Activated CD4-positive, alpha-beta memory T cell treated with anti-CD3 and anti-CD28 coated beads, Interleukin-2, amount 10 ng/mL, durations not matched to agents 7 days and 5 days (primary cell): ENCODE measurements at regions not wholly inside any gene's neighbourhood (a gene's known extent, or its start where the extent isn't known, plus 50 kb on each side); places are given as distances from the start of the nearest gene placed in this dataset.
A peak's percentile ranks its signal among the peaks of the same experiment; 100 is the strongest.
"Not testable (repeated sequence)": the region's sequence is repeated elsewhere in the genome, so short reads cannot be mapped to it uniquely, and the experiment has no call there.

Source experiments
- CTCF ChIA-PET: fragments of 350-600 bp; sonication (Branson Sonifier 250); formaldehyde crosslinking; loops from one replicate; lab custom pipeline; 2021; ENCODE audit warnings: antibody characterized with exemption, inconsistent platforms; lab: Charles Lee
- POLR2A ChIA-PET: fragments of 350-600 bp; sonication (Branson Sonifier 250); formaldehyde crosslinking; loops from one replicate; lab custom pipeline; 2021; ENCODE audit warnings: antibody characterized with exemption; lab: Charles Lee
- DNase-seq: peaks from one replicate; pipeline ENCODE4 v3.0.0-alpha.2; 2020
- H3K27ac Mint-ChIP-seq: one replicate; pipeline ENCODE4 v1.8.0; 2021; ENCODE audit warnings: mild to moderate bottlenecking, mixed read lengths
- H3K27me3 Mint-ChIP-seq: one replicate; pipeline ENCODE4 v1.8.0; 2021; ENCODE audit warnings: mixed read lengths
- H3K36me3 Mint-ChIP-seq: one replicate; pipeline ENCODE4 v1.8.0; 2021; ENCODE audit warnings: low read depth, mixed read lengths
- H3K4me1 Mint-ChIP-seq: one replicate; pipeline ENCODE4 v1.8.0; 2021; ENCODE audit warnings: mixed read lengths
- H3K4me3 Mint-ChIP-seq: one replicate; pipeline ENCODE4 v1.8.0; 2021; ENCODE audit warnings: mild to moderate bottlenecking, mixed read lengths
- H3K9me3 Mint-ChIP-seq: one replicate; pipeline ENCODE4 v1.8.0; 2021; ENCODE audit warnings: mixed read lengths

DNA sequence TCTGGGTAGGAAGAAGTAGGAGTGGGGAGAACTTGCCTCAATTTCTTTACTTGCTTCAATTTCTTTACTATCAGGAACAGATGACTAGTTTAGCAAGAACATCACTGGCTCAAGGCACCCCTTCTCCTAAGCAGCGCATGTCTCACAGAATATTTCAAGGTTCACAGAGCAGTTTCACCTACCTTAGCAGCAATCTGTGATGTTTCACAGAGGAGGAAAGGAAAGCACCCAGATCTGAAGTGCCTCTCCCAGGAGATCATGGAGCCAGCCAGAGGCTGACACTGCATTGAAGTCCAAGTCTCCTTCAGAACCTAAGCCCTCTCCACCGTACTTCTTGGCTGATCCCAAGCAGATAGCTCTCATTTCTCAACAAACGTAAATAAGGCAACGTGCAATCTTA lies 118.7 kb upstream of the PCED1B start:
- H3K4me1 Mint-ChIP-seq = no peaks in the 10 kb centered on the region
- no peak for DNase-seq
- H3K9me3 Mint-ChIP-seq = no peaks in the 10 kb centered on the region
- ChIA-PET CTCF (no interaction called here), POLR2A (no interaction called here)
- H3K27ac Mint-ChIP-seq = no peak overlapping the region
- peaks cover 7% of the 10 kb centered on the region for H3K27me3 Mint-ChIP-seq
- H3K36me3 Mint-ChIP-seq = no peaks in the 10 kb centered on the region
- H3K4me3 Mint-ChIP-seq = no peak overlapping the region

DNA sequence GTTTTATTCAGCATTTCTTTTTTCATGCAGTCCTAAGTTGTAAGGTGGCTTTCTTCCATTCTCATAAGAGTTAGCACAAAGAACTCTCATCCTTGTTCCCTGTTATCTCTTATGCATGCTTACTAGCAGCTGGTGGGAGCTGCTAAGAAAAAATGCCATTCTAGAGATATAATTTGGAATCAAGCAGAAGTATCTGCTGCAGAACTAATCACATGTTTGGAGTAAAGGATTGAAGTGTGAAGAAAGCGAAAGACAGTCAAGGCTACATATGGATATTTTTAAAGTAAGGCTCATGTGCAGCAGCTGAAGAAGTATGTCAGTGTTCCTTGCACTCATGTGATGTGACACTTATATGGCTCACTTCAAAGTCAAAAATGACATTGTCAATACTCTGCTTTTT lies 116.2 kb upstream of the PCED1B start:
- Mint-ChIP-seq H3K27ac (no peak overlapping the region), H3K9me3 (no peaks in the 10 kb centered on the region), H3K27me3 (peaks cover 10% of the 10 kb centered on the region), H3K36me3 (no peaks in the 10 kb centered on the region), H3K4me3 (no peak overlapping the region), H3K4me1 (no peaks in the 10 kb centered on the region)
- ChIA-PET CTCF (no interaction called here), POLR2A (no interaction called here)
- DNase-seq = no peak

DNA sequence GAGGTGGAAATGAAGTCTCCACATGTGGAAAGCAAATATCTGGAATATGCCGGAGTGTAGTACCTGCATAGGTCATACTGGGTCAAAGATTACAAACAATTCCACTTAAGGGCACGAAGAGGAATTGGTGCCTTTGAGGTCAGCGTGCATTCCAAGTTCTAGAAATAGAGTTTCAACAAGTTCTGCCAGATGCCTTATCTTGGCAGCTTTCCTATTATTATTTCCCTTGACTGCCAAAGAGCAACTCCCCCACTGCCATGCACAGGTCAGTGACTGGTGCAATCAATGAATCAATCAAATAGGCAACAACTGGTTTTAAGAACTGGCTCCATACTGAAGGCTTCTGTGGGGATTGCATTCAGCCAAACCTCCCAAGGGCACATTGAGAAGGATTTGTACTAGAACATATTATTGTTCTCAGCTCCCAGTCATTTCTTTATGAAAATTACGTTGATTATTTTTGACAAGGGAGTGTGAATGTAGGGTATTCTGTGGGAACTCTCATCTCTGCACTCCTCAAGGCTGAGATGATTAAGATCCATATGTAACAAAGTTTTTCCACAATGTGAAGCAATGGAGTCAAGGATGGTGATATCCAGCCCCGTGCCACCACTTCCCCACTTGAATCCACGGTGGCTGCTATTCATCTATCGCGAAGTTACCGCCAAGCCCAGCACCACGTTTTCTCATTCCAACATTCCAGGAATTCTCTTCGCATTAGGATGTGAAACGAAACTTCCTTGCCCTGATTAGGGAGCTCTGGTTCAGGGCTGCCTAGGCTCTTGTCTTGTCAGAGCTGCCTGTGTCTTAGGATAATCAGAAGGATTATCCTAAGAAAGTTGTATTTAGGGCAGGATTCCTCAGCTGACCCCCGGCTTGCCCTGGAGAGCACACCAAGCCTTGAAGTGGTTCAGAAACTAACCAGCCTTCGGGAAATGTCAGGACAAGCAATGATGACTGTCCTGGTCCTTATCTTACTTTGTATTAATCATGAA lies 115.1 kb upstream of the PCED1B start:
- ChIA-PET POLR2A (no interaction called here), CTCF (no interaction called here)
- H3K9me3 Mint-ChIP-seq = no peaks in the 10 kb centered on the region

DNA sequence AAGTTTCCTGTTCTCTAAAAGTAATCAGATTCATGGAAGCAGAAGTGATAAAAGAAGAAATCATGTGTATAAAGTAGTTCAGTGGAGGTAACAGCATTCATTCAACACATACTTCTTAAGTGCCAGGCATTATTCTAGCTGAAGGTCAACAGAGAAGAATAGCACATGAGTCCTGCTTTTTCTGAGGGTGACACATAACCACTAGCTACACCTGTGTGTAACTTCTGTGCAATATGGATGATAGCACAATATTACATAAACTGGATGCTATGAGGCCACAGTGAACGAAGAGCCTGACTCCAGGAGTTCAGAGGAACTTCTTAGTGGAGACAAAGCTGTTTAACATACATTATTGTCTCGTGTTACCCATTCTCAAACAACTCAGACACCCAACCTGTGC lies 114.3 kb upstream of the PCED1B start:
- H3K4me1 Mint-ChIP-seq = no peaks in the 10 kb centered on the region
- no peak for DNase-seq
- no peak overlapping the region for H3K4me3 Mint-ChIP-seq
- ChIA-PET POLR2A (no interaction called here), CTCF (interaction anchor here (0.6 kb wide), 1 partner anchor 181 kb away, joined by 3 read pairs; no protein-coding TSS in a partner anchor)
- peaks cover 10% of the 10 kb centered on the region for H3K27me3 Mint-ChIP-seq
- H3K36me3 Mint-ChIP-seq = no peaks in the 10 kb centered on the region
- H3K9me3 Mint-ChIP-seq = no peaks in the 10 kb centered on the region
- H3K27ac Mint-ChIP-seq = no peak overlapping the region

More for the DNA sequence above, 115.1 kb upstream of the PCED1B start:
- Mint-ChIP-seq H3K36me3 (no peaks in the 10 kb centered on the region), H3K4me3 (no peak overlapping the region), H3K27me3 (peaks cover 11% of the 10 kb centered on the region), H3K27ac (no peak overlapping the region), H3K4me1 (no peaks in the 10 kb centered on the region)
- DNase-seq = no peak

DNA sequence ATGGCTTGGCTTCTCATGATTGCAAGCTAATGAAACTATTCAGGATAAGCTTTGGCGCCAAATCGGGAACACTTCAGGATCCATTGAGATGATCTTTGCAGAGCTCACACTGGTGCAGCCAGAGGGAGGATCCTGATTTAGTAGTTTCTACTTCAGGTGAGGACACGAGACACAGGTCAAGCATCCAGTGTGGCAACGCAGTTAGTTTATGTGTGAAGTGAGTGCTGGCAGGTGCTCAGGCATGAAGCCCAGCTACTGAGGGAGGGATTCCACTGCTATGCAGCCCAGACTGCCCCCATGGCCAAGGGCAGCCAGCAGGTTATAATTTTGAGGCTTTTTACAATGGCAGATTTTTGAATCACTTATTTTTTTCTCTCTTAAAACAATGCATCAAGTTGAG lies 113.5 kb upstream of the PCED1B start:
- POLR2A ChIA-PET = no interaction called here
- CTCF ChIA-PET = interaction anchor here (0.7 kb wide), 1 partner anchor 10 kb away, joined by 3 read pairs; no protein-coding TSS in a partner anchor
- Mint-ChIP-seq H3K4me1 (no peaks in the 10 kb centered on the region), H3K27me3 (peaks cover 11% of the 10 kb centered on the region), H3K9me3 (no peaks in the 10 kb centered on the region), H3K27ac (no peak overlapping the region), H3K4me3 (no peak overlapping the region), H3K36me3 (no peaks in the 10 kb centered on the region)
- DNase-seq = no peak

DNA sequence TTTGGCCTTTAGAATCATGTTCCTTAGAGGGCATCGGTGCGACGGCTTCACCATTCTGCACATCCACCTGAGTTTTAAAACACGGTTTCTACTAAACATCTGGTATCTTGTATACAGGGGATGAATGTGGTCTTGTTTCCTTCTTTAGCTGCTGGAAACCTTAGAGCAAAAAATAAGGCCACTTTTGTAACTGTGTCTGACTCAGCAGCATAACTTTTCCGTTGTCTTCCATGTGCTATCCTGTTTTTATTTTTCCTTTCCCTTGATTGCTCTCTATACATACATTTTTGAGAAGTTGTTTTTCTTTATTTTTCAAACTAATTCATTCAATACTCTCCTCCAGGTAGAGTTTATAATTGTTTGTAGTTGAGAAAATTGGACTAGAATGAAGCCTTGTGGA lies 108.8 kb upstream of the PCED1B start:
- H3K4me1 Mint-ChIP-seq = no peaks in the 10 kb centered on the region
- no peak overlapping the region for H3K27ac Mint-ChIP-seq
- H3K9me3 Mint-ChIP-seq = no peaks in the 10 kb centered on the region
- H3K27me3 Mint-ChIP-seq = peaks cover 20% of the 10 kb centered on the region
- H3K4me3 Mint-ChIP-seq = no peak overlapping the region
- CTCF ChIA-PET = no interaction called here
- no peak for DNase-seq
- POLR2A ChIA-PET = no interaction called here
- no peaks in the 10 kb centered on the region for H3K36me3 Mint-ChIP-seq

DNA sequence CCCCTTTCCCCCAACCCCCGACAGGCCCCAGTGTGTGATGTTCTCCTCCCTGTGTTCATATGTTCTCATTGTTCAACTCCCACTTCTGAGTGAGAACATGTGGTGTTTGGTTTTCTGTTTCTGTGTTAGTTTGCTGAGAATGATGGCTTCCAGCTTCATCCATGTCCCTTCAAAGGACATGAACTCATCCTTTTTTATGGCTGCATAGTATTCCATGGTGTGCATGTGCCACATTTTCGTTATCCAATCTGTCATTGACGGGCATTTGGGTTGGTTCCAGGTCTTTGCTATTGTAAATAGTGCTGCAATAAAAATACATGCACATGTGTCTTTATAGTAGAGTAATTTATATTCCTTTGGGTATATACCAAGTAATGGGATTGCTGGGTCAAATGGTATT lies 105.5 kb upstream of the PCED1B start:
- H3K4me3 Mint-ChIP-seq, POLR2A ChIA-PET, H3K4me1 Mint-ChIP-seq, H3K9me3 Mint-ChIP-seq, H3K36me3 Mint-ChIP-seq, H3K27ac Mint-ChIP-seq, DNase-seq, CTCF ChIA-PET: not testable (repeated sequence)
- H3K27me3 Mint-ChIP-seq = peaks cover 26% of the 10 kb centered on the region

DNA sequence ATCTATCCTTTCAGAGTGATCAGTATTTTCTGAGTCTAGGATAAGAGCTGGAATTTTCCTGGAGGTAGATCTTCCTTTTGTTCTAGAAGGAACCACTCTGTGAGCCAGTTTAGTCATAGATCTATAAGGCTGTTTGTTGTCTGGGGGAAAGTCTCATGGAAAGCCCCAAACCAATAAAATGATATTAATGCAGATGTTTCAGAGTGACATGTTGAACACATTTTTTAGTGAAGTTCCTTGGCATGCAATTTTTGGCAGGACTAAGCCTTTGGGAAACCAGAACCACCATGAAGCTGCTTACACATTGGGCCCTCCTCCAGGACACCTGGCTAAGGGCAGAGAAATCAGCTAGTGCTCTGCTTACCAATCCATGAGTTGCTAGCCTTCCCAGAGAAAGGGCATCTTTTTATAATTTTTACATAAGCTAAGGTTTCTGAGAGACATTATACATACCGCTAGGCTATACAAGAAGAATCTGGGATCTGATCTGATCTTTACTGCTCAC lies 101.5 kb upstream of the PCED1B start:
- ChIA-PET POLR2A (no interaction called here), CTCF (no interaction called here)
- H3K4me1 Mint-ChIP-seq = peaks cover 2% of the 10 kb centered on the region
- no peak overlapping the region for H3K4me3 Mint-ChIP-seq
- no peaks in the 10 kb centered on the region for H3K9me3 Mint-ChIP-seq
- peaks cover 24% of the 10 kb centered on the region for H3K27me3 Mint-ChIP-seq
- no peaks in the 10 kb centered on the region for H3K36me3 Mint-ChIP-seq
- no peak overlapping the region for H3K27ac Mint-ChIP-seq
- no peak for DNase-seq

DNA sequence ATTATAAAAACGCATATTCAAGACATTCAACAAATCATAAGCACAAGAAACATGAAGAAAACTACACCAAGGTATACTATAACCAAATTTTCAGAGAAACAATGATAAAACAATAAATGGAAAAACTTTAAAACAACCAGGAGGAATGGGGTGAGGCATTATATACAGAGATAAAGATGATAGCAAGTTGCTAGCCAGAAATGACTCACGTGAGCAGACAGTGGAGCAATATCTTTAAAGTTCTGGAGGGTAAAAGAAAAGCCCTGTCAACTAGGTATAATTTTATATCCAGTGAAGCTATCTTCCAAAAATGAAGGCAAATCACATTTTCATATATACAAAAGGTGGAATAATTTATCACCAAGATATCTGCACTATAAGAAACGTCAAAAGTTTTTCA lies 97.8 kb upstream of the PCED1B start:
- Mint-ChIP-seq H3K4me3 (no peak overlapping the region), H3K4me1 (peaks cover 12% of the 10 kb centered on the region), H3K27ac (no peak overlapping the region), H3K9me3 (no peaks in the 10 kb centered on the region), H3K36me3 (no peaks in the 10 kb centered on the region), H3K27me3 (peaks cover 27% of the 10 kb centered on the region)
- CTCF ChIA-PET = interaction anchor here (0.6 kb wide), 1 partner anchor 484 kb away, joined by 3 read pairs; no protein-coding TSS in a partner anchor
- POLR2A ChIA-PET = no interaction called here
- no peak for DNase-seq

DNA sequence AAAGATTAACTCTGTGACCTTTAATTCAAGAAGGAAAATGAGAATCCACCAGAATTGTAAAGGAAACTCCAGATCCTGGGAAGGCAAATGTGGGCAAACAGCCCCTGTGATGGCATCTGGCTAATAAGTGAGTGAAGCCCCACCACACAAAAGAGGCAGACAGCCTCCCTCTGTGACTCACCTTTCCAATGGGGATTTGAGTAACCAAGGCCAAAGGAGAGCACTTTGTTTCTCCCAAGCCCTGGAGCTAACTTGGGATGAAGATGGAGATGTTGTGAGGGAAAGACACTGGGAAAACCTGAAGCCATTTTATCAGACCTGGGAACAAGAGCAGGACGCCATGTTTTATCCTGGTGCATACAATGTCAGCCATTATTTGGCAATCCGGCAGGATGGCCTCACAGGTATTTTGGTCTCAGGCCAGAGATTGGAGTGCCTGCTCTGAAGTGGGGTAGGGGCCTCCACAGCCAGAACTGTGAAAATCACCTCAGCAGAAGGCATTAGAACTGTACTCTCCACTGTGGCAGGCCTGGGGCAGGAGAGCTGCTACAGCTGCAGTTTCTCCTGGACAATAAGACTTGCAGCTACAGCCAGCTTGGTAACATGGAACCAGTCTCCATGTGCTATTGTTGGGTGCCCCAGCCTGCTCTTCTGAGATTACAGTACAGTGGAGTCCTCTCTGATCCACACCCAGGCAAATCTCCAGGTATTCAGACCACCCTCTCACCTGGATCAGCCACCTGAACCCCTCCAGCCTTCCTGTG lies 96.6 kb upstream of the PCED1B start:
- Mint-ChIP-seq H3K4me1 (peaks cover 12% of the 10 kb centered on the region), H3K27me3 (peaks cover 33% of the 10 kb centered on the region), H3K36me3 (no peaks in the 10 kb centered on the region), H3K27ac (no peak overlapping the region), H3K4me3 (no peak overlapping the region), H3K9me3 (peaks cover 1% of the 10 kb centered on the region)
- ChIA-PET POLR2A (no interaction called here), CTCF (interaction anchor here (1.0 to 2.2 kb wide), 3 partner anchors 712 to 857 kb away, joined by 3 to 9 read pairs (median 5); no protein-coding TSS in a partner anchor)
- no peak for DNase-seq

DNA sequence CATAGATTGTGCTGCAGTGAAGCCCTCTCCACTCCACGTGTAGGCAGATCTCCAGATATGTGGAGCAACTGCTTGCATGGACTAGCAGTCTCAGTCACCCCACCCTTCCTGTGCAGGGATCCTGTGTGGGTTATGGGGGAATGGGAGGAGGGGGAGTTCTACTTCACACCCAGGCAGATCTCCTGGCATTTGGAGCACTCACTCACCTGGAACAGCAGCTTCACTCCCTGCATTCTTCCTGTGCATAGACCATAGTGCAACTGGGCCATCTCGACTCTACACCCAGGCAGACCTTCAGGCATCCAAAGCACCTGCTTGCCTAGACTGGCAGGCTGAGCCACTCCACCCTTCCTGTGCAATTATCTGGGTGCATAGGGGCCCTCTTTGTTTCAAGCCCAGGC lies 96.0 kb upstream of the PCED1B start:
- Mint-ChIP-seq H3K36me3 (no peaks in the 10 kb centered on the region), H3K27me3 (peaks cover 38% of the 10 kb centered on the region), H3K27ac (no peak overlapping the region), H3K9me3 (peaks cover 5% of the 10 kb centered on the region), H3K4me3 (no peak overlapping the region), H3K4me1 (peaks cover 12% of the 10 kb centered on the region)
- no peak for DNase-seq
- ChIA-PET POLR2A (no interaction called here), CTCF (interaction anchor here (0.6 to 2.2 kb wide), 6 partner anchors 36 to 858 kb away, joined by 3 to 9 read pairs (median 5); no protein-coding TSS in a partner anchor)

DNA sequence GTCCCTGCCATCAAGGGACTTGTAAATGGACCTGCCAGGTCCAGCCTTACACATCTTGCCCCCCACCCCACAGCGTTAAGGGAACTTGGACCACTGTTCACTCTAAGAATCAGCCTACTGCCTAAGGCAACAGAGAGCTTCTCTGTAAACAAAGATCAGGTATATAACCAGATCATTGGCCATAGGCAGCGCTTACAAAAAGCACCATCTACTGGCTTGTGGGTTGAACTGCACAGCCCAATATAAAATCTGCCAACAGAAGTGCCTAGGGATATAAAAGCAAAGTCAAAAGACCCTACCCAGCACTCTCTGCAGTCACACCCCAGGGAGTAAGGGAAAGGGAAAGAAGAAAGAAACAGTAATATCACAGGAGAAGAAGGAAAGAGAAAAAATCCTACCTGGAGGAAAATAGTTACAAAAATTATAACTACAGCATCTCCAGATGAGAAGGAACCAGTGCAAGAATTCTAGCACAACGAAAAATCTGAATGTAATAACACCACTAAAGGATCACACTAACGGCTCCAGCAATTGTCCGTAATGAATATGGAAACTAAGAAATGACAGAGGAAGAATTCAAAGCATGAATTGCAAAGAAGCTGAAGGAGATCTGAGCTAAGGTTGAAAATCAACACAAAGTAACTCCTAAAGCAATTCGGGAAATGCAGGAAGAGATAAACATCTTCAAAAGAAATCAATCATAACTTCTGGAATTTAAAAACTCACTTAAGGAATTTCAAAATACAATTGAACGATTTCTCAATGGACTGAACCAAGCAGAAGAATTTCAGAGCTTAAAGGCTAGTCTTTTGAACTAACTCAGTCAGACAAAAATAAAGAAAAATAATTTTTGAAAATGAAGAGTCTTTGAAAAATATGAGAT lies 95.2 kb upstream of the PCED1B start:
- ChIA-PET CTCF (interaction anchor here (0.6 to 2.2 kb wide), 8 partner anchors 36 to 859 kb away, joined by 3 to 9 read pairs (median 4); no protein-coding TSS in a partner anchor), POLR2A (no interaction called here)
- no peak overlapping the region for H3K27ac Mint-ChIP-seq

More for the DNA sequence above, 95.2 kb upstream of the PCED1B start:
- DNase-seq = peak; percentile 44
- H3K27me3 Mint-ChIP-seq = peaks cover 40% of the 10 kb centered on the region
- no peak overlapping the region for H3K4me3 Mint-ChIP-seq
- H3K9me3 Mint-ChIP-seq = peaks cover 5% of the 10 kb centered on the region
- no peaks in the 10 kb centered on the region for H3K36me3 Mint-ChIP-seq
- peaks cover 12% of the 10 kb centered on the region for H3K4me1 Mint-ChIP-seq
